ENCODE measurements at regions not wholly inside any gene's neighbourhood (a gene's known extent, or its start where the extent isn't known, plus 50 kb on each side); places are given as distances from the start of the nearest gene placed in this dataset.

- TF ChIP-seq NFE2L2 (IDR thresholded peaks at IDR 0.05; ENCODE audit: low read depth, low read length) (no peak), CEBPB (IDR thresholded peaks at IDR 0.05; ENCODE audit: low read depth, low read length) (no peak), CTCF (conservative IDR thresholded peaks at IDR 0.05; ENCODE audit: low read depth, low read length) (peak; percentile 34; the same call in 1 of the 2 replicates), POLR2A (IDR thresholded peaks at IDR 0.05; ENCODE audit: low read depth, low read length) (no peak), MAZ (IDR thresholded peaks at IDR 0.05; ENCODE audit: borderline replicate concordance, low read depth, low read length) (no peak), RFX5 (IDR thresholded peaks at IDR 0.05; ENCODE audit: low read depth, low read length) (no peak), SMC3 (IDR thresholded peaks at IDR 0.05; ENCODE audit: low read depth, low read length) (peak; percentile 9; the same call in 1 of the 2 replicates), RAD21 (IDR thresholded peaks at IDR 0.05; ENCODE audit: low read length) (peak; percentile 32; the same call in 1 of the 2 replicates), CHD1 (IDR thresholded peaks at IDR 0.05; ENCODE audit: low read depth, low read length) (no peak), ELK1 (IDR thresholded peaks at IDR 0.05; ENCODE audit: borderline replicate concordance, low read depth, low read length) (no peak), BHLHE40 (IDR thresholded peaks at IDR 0.05; ENCODE audit: low read depth, low read length) (no peak), MAFK (IDR thresholded peaks at IDR 0.05; ENCODE audit: low read depth, low read length) (no peak)
Observed at GRCh38 chr5:57082441-57083067, 91.3 kb upstream of the GPBP1 start.

Data from IMR-90 (cell line).